ENCODE measurements at regions not wholly inside any gene's neighbourhood (a gene's known extent, or its start where the extent isn't known, plus 50 kb on each side); places are given as distances from the start of the nearest gene placed in this dataset.

DNA sequence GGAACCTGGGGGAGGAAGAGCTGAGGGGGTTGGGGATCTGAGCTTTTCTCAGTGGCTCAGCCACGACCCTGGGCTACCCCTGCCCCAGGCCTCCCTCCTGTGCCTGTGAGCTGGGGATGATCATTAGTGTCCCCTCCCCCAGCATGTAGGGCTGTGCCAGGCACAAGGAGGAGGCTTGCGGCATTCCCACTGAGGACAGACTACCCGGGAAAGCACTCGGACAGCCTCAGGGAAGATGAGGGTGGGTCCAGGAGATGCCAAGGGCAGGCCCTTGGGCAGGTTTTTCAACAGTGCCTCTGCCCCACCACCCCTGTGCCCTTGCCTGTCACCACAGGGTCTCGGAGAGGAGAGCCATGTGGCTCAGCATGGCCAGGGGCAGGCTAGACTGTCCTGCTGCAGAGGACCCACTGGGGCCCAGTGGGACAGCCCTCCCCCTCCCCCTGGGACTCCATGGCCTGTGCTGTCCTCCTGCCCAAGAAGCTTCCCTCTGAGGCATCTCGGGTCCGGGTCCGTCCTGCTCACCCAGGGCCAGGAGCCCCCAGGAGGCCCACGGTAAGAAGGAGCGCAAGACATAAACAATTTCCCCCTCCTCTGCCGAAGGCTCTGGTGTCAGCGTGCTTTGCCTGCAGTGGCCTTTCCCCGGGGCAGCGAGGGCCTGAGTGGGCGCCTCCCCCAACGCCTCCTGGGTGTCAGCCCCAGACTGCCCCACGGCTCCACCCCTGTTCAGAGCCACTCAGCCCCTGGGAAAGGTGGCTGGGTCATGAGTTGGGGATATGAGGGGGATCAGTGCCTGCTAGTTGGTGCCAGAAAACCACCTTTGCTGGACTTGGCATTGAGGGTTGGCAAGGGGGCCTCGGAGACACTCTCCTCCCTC is 192.5 kb downstream of the GOLGA6L6 start:
- H2BK15ac ChIP-seq (ENCODE audit: low read length) = no peak overlapping the region
- ChIA-PET POLR2A (ENCODE audit: partially characterized antibody) (no interaction called here), CTCF (ENCODE audit: partially characterized antibody) (no interaction called here)
- H3K4me2 ChIP-seq (ENCODE audit: insufficient read depth in 1 of 2, low read depth in 2 of 2, low read length in 2 of 2) = no peak overlapping the region
- H2BK5ac ChIP-seq (ENCODE audit: low read depth, low read length) = no peak overlapping the region
- H4K8ac ChIP-seq (ENCODE audit: extremely low read depth, insufficient read depth, low read length) = no peak overlapping the region
- H2AFZ ChIP-seq (ENCODE audit: low read length) = no peak overlapping the region
- no peaks in the 10 kb centered on the region for H4K20me1 ChIP-seq (replicated peaks in 1 of 2; ENCODE audit: control insufficient read depth in 1 of 2, insufficient read depth in 2 of 2, low read length in 2 of 2)
- TF ChIP-seq ASH2L (IDR thresholded peaks at IDR 0.05; ENCODE audit: low read length) (no peak), TAF7 (optimal IDR thresholded peaks at IDR 0.05; ENCODE audit: borderline replicate concordance, low read depth, low read length) (no peak), CHD2 (IDR thresholded peaks at IDR 0.05; ENCODE audit: low read length) (no peak), SP2 (IDR thresholded peaks at IDR 0.05; ENCODE audit: low read length) (no peak), GABPA (IDR thresholded peaks at IDR 0.05; ENCODE audit: borderline replicate concordance, insufficient read depth, low read length) (no peak), NANOG (IDR thresholded peaks at IDR 0.05; ENCODE audit: insufficient read depth, low read depth, low read length, poor library complexity, severe bottlenecking) (no peak)
- no peak overlapping the region for H4K5ac ChIP-seq (ENCODE audit: insufficient read length, low read depth, low read length)
- no peak overlapping the region for H3K56ac ChIP-seq (replicated peaks; ENCODE audit: insufficient read length, low read depth, low read length)
- H2BK12ac ChIP-seq (ENCODE audit: low read depth, low read length) = no peak overlapping the region
- no peak overlapping the region for H3K4ac ChIP-seq (replicated peaks; ENCODE audit: insufficient read length, low read depth, low read length)
- H3K23ac ChIP-seq (ENCODE audit: insufficient read length) = no peak overlapping the region
- FAIRE-seq (no peak), DNase-seq (ENCODE audit: low read depth in 1 of 2, low spot score in 2 of 2) (no peak)
- no peaks in the 10 kb centered on the region for H3K23me2 ChIP-seq (ENCODE audit: low read depth, low read length)
- H3K14ac ChIP-seq (ENCODE audit: insufficient read length) = no peak overlapping the region
- no peaks in the 10 kb centered on the region for H3K79me2 ChIP-seq (ENCODE audit: control insufficient read depth in 1 of 2, insufficient read depth in 2 of 2, low read length in 2 of 2)
- no peaks in the 10 kb centered on the region for H3K4me1 ChIP-seq (replicated peaks in 1 of 4; ENCODE audit: control insufficient read depth in 3 of 4, insufficient read depth in 4 of 4, low read length in 3 of 4)
- H3K9me3 ChIP-seq (ENCODE audit: insufficient read depth in 2 of 2, low read depth in 1 of 2, low read length in 1 of 2) = peaks cover 54 to 98% of the 10 kb centered on the region in 2 experiments
- H2AK5ac ChIP-seq (ENCODE audit: low read depth, low read length) = no peak overlapping the region
- no peaks in the 10 kb centered on the region for H3K36me3 ChIP-seq (ENCODE audit: control insufficient read depth in 2 of 4, insufficient read depth in 4 of 4, low read length in 3 of 4)
- no peak overlapping the region for H4K91ac ChIP-seq (replicated peaks; ENCODE audit: insufficient read length, low read length)
- no peaks in the 10 kb centered on the region for H3K27me3 ChIP-seq (replicated peaks in 1 of 4; ENCODE audit: control insufficient read depth in 3 of 4, extremely low read depth in 1 of 4, insufficient read depth in 3 of 4, low read length in 3 of 4)
- H2BK120ac ChIP-seq (replicated peaks; ENCODE audit: low read depth, low read length) = no peak overlapping the region
- H3K79me1 ChIP-seq (ENCODE audit: low read depth, low read length) = no peaks in the 10 kb centered on the region
- no peak overlapping the region for H2BK20ac ChIP-seq (ENCODE audit: low read length)
- no peak overlapping the region for H3K9ac ChIP-seq (replicated peaks in 1 of 4; ENCODE audit: extremely low read depth in 1 of 4, low read depth in 3 of 4, low read length in 3 of 4)
- H3K27ac ChIP-seq (ENCODE audit: low read depth, low read length) = no peak overlapping the region
- 92% methylated on average over 17 of the region's 18 CpGs; no CpG with 5 or more reads in 1 of the 2 experiments for WGBS, 2 experiments (ENCODE audit: extremely low coverage in 1 of 2, insufficient coverage in 1 of 2, insufficient read length in 1 of 2, insufficient replicate concordance in 2 of 2, low coverage in 1 of 2, low lambda C conversion rate in 2 of 2, missing lambda C conversion rate in 1 of 2)
- no peak overlapping the region for H3K4me3 ChIP-seq (ENCODE audit: extremely low read depth in 1 of 4, insufficient read depth in 2 of 4, low read depth in 3 of 4, low read length in 4 of 4)
- no peak overlapping the region for H3K18ac ChIP-seq (ENCODE audit: extremely low read depth, low read length)
